ENCODE measurements at regions not wholly inside any gene's neighbourhood (a gene's known extent, or its start where the extent isn't known, plus 50 kb on each side); places are given as distances from the start of the nearest gene placed in this dataset.

GRCh38 chr1:230515451-230516145 is 89.5 kb upstream of the PGBD5 start:
- TF ChIP-seq CTCF (IDR thresholded peaks at IDR 0.05; ENCODE audit: low read depth, low read length, missing control alignments) = no peak
- DNase-seq (ENCODE audit: low read depth) = no peak
- H3K4me3 ChIP-seq (ENCODE audit: low read depth, low read length) = no peak overlapping the region
- in situ Hi-C loops (cut with HindIII; ENCODE audit: low sequenced_read_pairs) = no loop called here

GRCh38 chr1:230510496-230510895 is 84.4 kb upstream of the PGBD5 start:
- no peak overlapping the region for H3K4me3 ChIP-seq (ENCODE audit: low read depth, low read length)
- in situ Hi-C loops (cut with HindIII; ENCODE audit: low sequenced_read_pairs) = no loop called here
- DNase-seq (ENCODE audit: low read depth) = no peak
- no peak for TF ChIP-seq CTCF (IDR thresholded peaks at IDR 0.05; ENCODE audit: low read depth, low read length, missing control alignments)

- in situ Hi-C loops (cut with HindIII; ENCODE audit: low sequenced_read_pairs) = no loop called here
- no peak overlapping the region for H3K4me3 ChIP-seq (ENCODE audit: low read depth, low read length)
- no peak for TF ChIP-seq CTCF (IDR thresholded peaks at IDR 0.05; ENCODE audit: low read depth, low read length, missing control alignments)
- DNase-seq (ENCODE audit: low read depth) = peak; percentile 69
Measured at GRCh38 chr1:230509281-230509977, 83.3 kb upstream of the PGBD5 start.

- no peak overlapping the region for H3K4me3 ChIP-seq (ENCODE audit: low read depth, low read length)
- no peak for DNase-seq (ENCODE audit: low read depth)
- in situ Hi-C loops (cut with HindIII; ENCODE audit: low sequenced_read_pairs) = no loop called here
- TF ChIP-seq CTCF (IDR thresholded peaks at IDR 0.05; ENCODE audit: low read depth, low read length, missing control alignments) = no peak
Measured at GRCh38 chr1:230507666-230508402, 81.7 kb upstream of the PGBD5 start.

GRCh38 chr1:230507236-230507635 is 81.1 kb upstream of the PGBD5 start:
- DNase-seq (ENCODE audit: low read depth) = no peak
- no peak for TF ChIP-seq CTCF (IDR thresholded peaks at IDR 0.05; ENCODE audit: low read depth, low read length, missing control alignments)
- H3K4me3 ChIP-seq (ENCODE audit: low read depth, low read length) = no peak overlapping the region
- in situ Hi-C loops (cut with HindIII; ENCODE audit: low sequenced_read_pairs) = no loop called here

- DNase-seq (ENCODE audit: low read depth) = no peak
- in situ Hi-C loops (cut with HindIII; ENCODE audit: low sequenced_read_pairs) = no loop called here
- TF ChIP-seq CTCF (IDR thresholded peaks at IDR 0.05; ENCODE audit: low read depth, low read length, missing control alignments) = no peak
- H3K4me3 ChIP-seq (ENCODE audit: low read depth, low read length) = no peak overlapping the region
Measured at GRCh38 chr1:230506451-230506850, 80.3 kb upstream of the PGBD5 start.

Data from astrocyte of the cerebellum (primary cell).